GM12878 (cell line): ENCODE measurements at regions not wholly inside any gene's neighbourhood (a gene's known extent, or its start where the extent isn't known, plus 50 kb on each side); places are given as distances from the start of the nearest gene placed in this dataset.

Source experiments
- CBX3 ChIP-seq: fragments of 200-600 bp; sonication (generic); IDR thresholded peaks from 2 replicates; pipeline ENCODE4 v1.6.1; 2016; ENCODE audit warnings: low read depth, borderline replicate concordance
- CTCF ChIP-seq, 3 experiments: IDR thresholded peaks in 2 of 3; conservative IDR thresholded peaks in 1 of 3; 2 replicates each; pipeline ENCODE4 v1.5.1; 2011; ENCODE audit warnings: low read depth in 3 of 3, low read length in 3 of 3, mild to moderate bottlenecking in 3 of 3, control low read depth in 2 of 3, moderate library complexity in 2 of 3, inconsistent platforms in 1 of 3, mixed read lengths in 1 of 3; ENCODE audit not compliant: control insufficient read depth in 2 of 3, insufficient read depth in 1 of 3; ENCODE audit errors: extremely low read depth in 1 of 3
- FOS ChIP-seq: IDR thresholded peaks from 3 replicates; pipeline ENCODE4 v1.6.1; 2011; ENCODE audit warnings: borderline replicate concordance; ENCODE audit not compliant: insufficient read length; ENCODE audit errors: extremely low read depth
- FOXK2 ChIP-seq: fragments of 450-650 bp; IDR thresholded peaks from 2 replicates; pipeline ENCODE4 v1.6.1; 2017; ENCODE audit warnings: mild to moderate bottlenecking, moderate library complexity
- JUND ChIP-seq: IDR thresholded peaks from 2 replicates; pipeline ENCODE4 v1.6.1; 2012; ENCODE audit warnings: low read depth, mild to moderate bottlenecking, low read length, improper control_type of control experiment, moderate library complexity
- POLR2AphosphoS5 ChIP-seq: IDR thresholded peaks from 2 replicates; pipeline ENCODE4 v1.6.1; 2011; ENCODE audit warnings: mild to moderate bottlenecking, low read length, inconsistent platforms
- RBBP5 ChIP-seq: fragments of 200-600 bp; sonication (generic); conservative IDR thresholded peaks from 2 replicates; pipeline ENCODE4 v1.6.1; 2016
- RELB ChIP-seq: fragments of 450-650 bp; IDR thresholded peaks from 2 replicates; pipeline ENCODE4 v1.6.1; 2017; ENCODE audit warnings: low read depth, mild to moderate bottlenecking, moderate library complexity
- TARDBP ChIP-seq: IDR thresholded peaks from 2 replicates; pipeline ENCODE4 v1.6.1; 2016; ENCODE audit warnings: borderline replicate concordance
- TCF12 ChIP-seq: IDR thresholded peaks from 2 replicates; pipeline ENCODE4 v1.6.1; 2011; ENCODE audit warnings: low read depth, mild to moderate bottlenecking, low read length
- ZBTB33 ChIP-seq: fragments of 450-650 bp; IDR thresholded peaks from 2 replicates; pipeline ENCODE4 v1.6.1; 2017; ENCODE audit warnings: mild to moderate bottlenecking
- ZNF24 ChIP-seq: fragments of 450-650 bp; IDR thresholded peaks from 2 replicates; pipeline ENCODE4 v1.6.1; 2017; ENCODE audit warnings: antibody characterized with exemption, mild to moderate bottlenecking
- ZNF274 ChIP-seq: IDR thresholded peaks from one replicate; pipeline ENCODE4 v1.8.0; 2011; ENCODE audit not compliant: insufficient read length, insufficient read depth

- no peak for TF ChIP-seq RELB
- no peak for TF ChIP-seq CTCF (IDR thresholded peaks at IDR 0.05 in 2 of 3, conservative IDR thresholded peaks at IDR 0.05 in 1 of 3; ENCODE audit: control insufficient read depth in 2 of 3, extremely low read depth in 1 of 3, insufficient read depth in 1 of 3, low read depth in 3 of 3, low read length in 3 of 3)
- TF ChIP-seq ZNF24 = no peak
- no peak for TF ChIP-seq POLR2AphosphoS5
- no peak for TF ChIP-seq FOXK2
- no peak for TF ChIP-seq CBX3
- no peak for TF ChIP-seq RBBP5
- TF ChIP-seq JUND = no peak
- TF ChIP-seq TCF12 = no peak
- no peak for TF ChIP-seq ZBTB33
- TF ChIP-seq FOS = no peak
- TF ChIP-seq ZNF274 = no peak
- TF ChIP-seq TARDBP = no peak
Measured at GRCh38 chr3:152128356-152128755, 140.4 kb upstream of the MBNL1 start.
